H1 (cell line): ENCODE measurements at regions not wholly inside any gene's neighbourhood (a gene's known extent, or its start where the extent isn't known, plus 50 kb on each side); places are given as distances from the start of the nearest gene placed in this dataset.

Experiments
- CTCF ChIA-PET: fragments of 300-600 bp; sonication (Branson Sonifier 250); formaldehyde crosslinking; loops from one replicate; lab custom pipeline; 2021; ENCODE audit not compliant: partially characterized antibody; lab: Charles Lee
- POLR2A ChIA-PET: fragments of 300-600 bp; sonication (Branson Sonifier 250); formaldehyde crosslinking; loops from one replicate; lab custom pipeline; 2021; ENCODE audit warnings: inconsistent platforms; ENCODE audit not compliant: partially characterized antibody; lab: Charles Lee
- DNase-seq, 2 experiments: peaks; one replicate each; pipeline versions ENCODE4 v3.0.0 to v3.0.0-alpha.2; 2010 to 2022; ENCODE audit warnings: low spot score in 2 of 2, low read depth in 1 of 2, mixed read lengths in 1 of 2
- FAIRE-seq: peaks from 2 replicates; lab custom pipeline; 2011; peaks lifted over from hg19 to GRCh38; lab: Jason Lieb, UNC
- H2AFZ ChIP-seq: 2 replicates; pipeline ENCODE4 v1.8.1; 2012; ENCODE audit warnings: low read length, inconsistent platforms
- H2AK5ac ChIP-seq: 2 replicates; pipeline ENCODE4 v1.6.1; 2013; ENCODE audit warnings: low read depth, low read length
- H2BK120ac ChIP-seq: replicated peaks from 2 replicates; pipeline ENCODE3; 2013; ENCODE audit warnings: low read depth, low read length, inconsistent platforms
- H2BK12ac ChIP-seq: 2 replicates; pipeline ENCODE4 v1.6.1; 2013; ENCODE audit warnings: low read depth, low read length
- H2BK15ac ChIP-seq: 2 replicates; pipeline ENCODE4 v1.6.1; 2013; ENCODE audit warnings: low read length
- H2BK20ac ChIP-seq: 2 replicates; pipeline ENCODE4 v1.6.1; 2013; ENCODE audit warnings: low read length
- H2BK5ac ChIP-seq: 2 replicates; pipeline ENCODE4 v1.6.1; 2013; ENCODE audit warnings: low read depth, low read length
- H3K14ac ChIP-seq: 2 replicates; pipeline ENCODE4 v1.6.1; 2013; ENCODE audit warnings: inconsistent platforms; ENCODE audit not compliant: insufficient read length
- H3K18ac ChIP-seq: 2 replicates; pipeline ENCODE4 v1.6.1; 2013; ENCODE audit warnings: low read length; ENCODE audit errors: extremely low read depth
- H3K23ac ChIP-seq: 2 replicates; pipeline ENCODE4 v1.6.1; 2013; ENCODE audit warnings: inconsistent platforms; ENCODE audit not compliant: insufficient read length
- H3K23me2 ChIP-seq: 2 replicates; pipeline ENCODE4 v1.6.1; 2013; ENCODE audit warnings: low read depth, low read length
- H3K27ac ChIP-seq: 2 replicates; pipeline ENCODE4 v1.6.1; 2011; ENCODE audit warnings: low read depth, low read length, inconsistent platforms
- H3K27me3 ChIP-seq, 4 experiments: replicated peaks in 1 of 4; 1 replicate in 1 of 4; 2 replicates in 3 of 4; pipeline versions ENCODE4 v1.6.1 to v1.8.1; 2011 to 2013; ENCODE audit warnings: low read length in 3 of 4, mild to moderate bottlenecking in 3 of 4, inconsistent platforms in 2 of 4, mixed read lengths in 2 of 4, moderate library complexity in 1 of 4; ENCODE audit not compliant: control insufficient read depth in 3 of 4, insufficient read depth in 3 of 4; ENCODE audit errors: extremely low read depth in 1 of 4
- H3K36me3 ChIP-seq, 4 experiments: 2 replicates each; pipeline versions ENCODE4 v1.6.1 to v1.8.1; 2011 to 2013; ENCODE audit warnings: mild to moderate bottlenecking in 4 of 4, low read length in 3 of 4, moderate library complexity in 2 of 4, control low read depth in 1 of 4, inconsistent platforms in 1 of 4; ENCODE audit not compliant: insufficient read depth in 4 of 4, control insufficient read depth in 2 of 4
- H3K4ac ChIP-seq: replicated peaks from 2 replicates; pipeline ENCODE3; 2013; ENCODE audit warnings: low read length, low read depth, mixed read lengths, inconsistent platforms; ENCODE audit not compliant: insufficient read length
- H3K4me1 ChIP-seq, 4 experiments: replicated peaks in 1 of 4; 1 replicate in 1 of 4; 2 replicates in 3 of 4; pipeline versions ENCODE4 v1.6.1 to v1.8.1; 2011 to 2013; ENCODE audit warnings: low read length in 3 of 4, inconsistent platforms in 2 of 4, mixed read lengths in 1 of 4; ENCODE audit not compliant: insufficient read depth in 4 of 4, control insufficient read depth in 3 of 4
- H3K4me2 ChIP-seq, 2 experiments: 2 replicates each; pipeline versions ENCODE4 v1.6.1 to v1.8.1; 2011 to 2013; ENCODE audit warnings: low read depth in 2 of 2, low read length in 2 of 2, control low read depth in 1 of 2, inconsistent platforms in 1 of 2, mild to moderate bottlenecking in 1 of 2; ENCODE audit not compliant: insufficient read depth in 1 of 2
- H3K4me3 ChIP-seq, 4 experiments: fragments of 200-600, 300-600 bp in 1 of 4; sonication (generic), shearing (Covaris generic), sonication (Bioruptor Twin) in 1 of 4; 2 replicates each; pipeline versions ENCODE4 v1.5.1 to v1.8.1; 2011 to 2016; ENCODE audit warnings: low read length in 4 of 4, low read depth in 3 of 4, control low read depth in 2 of 4, inconsistent platforms in 2 of 4, mild to moderate bottlenecking in 2 of 4, mixed read lengths in 1 of 4, moderate library complexity in 1 of 4; ENCODE audit not compliant: insufficient read depth in 2 of 4; ENCODE audit errors: extremely low read depth in 1 of 4
- H3K56ac ChIP-seq: replicated peaks from 2 replicates; pipeline ENCODE3; 2013; ENCODE audit warnings: low read depth, mild to moderate bottlenecking, mixed read lengths, low read length, inconsistent platforms; ENCODE audit not compliant: insufficient read length
- H3K79me1 ChIP-seq: 2 replicates; pipeline ENCODE4 v1.6.1; 2013; ENCODE audit warnings: low read depth, low read length, control low read depth
- H3K79me2 ChIP-seq, 2 experiments: 2 replicates each; pipeline versions ENCODE4 v1.6.1 to v1.8.1; 2012 to 2013; ENCODE audit warnings: low read length in 2 of 2, mild to moderate bottlenecking in 2 of 2, inconsistent platforms in 1 of 2; ENCODE audit not compliant: insufficient read depth in 2 of 2, control insufficient read depth in 1 of 2
- H3K9ac ChIP-seq, 4 experiments: replicated peaks in 1 of 4; 1 replicate in 1 of 4; 2 replicates in 3 of 4; pipeline versions ENCODE4 v1.6.1 to v1.8.1; 2011 to 2013; ENCODE audit warnings: low read depth in 3 of 4, low read length in 3 of 4, control low read depth in 2 of 4, mild to moderate bottlenecking in 2 of 4, moderate library complexity in 2 of 4, inconsistent platforms in 1 of 4; ENCODE audit errors: extremely low read depth in 1 of 4
- H3K9me3 ChIP-seq, 2 experiments: 2 replicates each; pipeline versions ENCODE4 v1.6.1 to v1.8.1; 2012 to 2013; ENCODE audit warnings: mild to moderate bottlenecking in 2 of 2, moderate library complexity in 2 of 2, control low read depth in 1 of 2, inconsistent platforms in 1 of 2, low read depth in 1 of 2, low read length in 1 of 2, mixed read lengths in 1 of 2; ENCODE audit not compliant: insufficient read depth in 2 of 2
- H4K20me1 ChIP-seq, 2 experiments: replicated peaks in 1 of 2; 2 replicates each; pipeline versions ENCODE3 to v1.8.1; 2011 to 2013; ENCODE audit warnings: inconsistent platforms in 2 of 2, low read length in 2 of 2, mild to moderate bottlenecking in 1 of 2; ENCODE audit not compliant: insufficient read depth in 2 of 2, control insufficient read depth in 1 of 2
- H4K5ac ChIP-seq: 2 replicates; pipeline ENCODE4 v1.6.1; 2013; ENCODE audit warnings: low read length, low read depth, mixed read lengths, inconsistent platforms; ENCODE audit not compliant: insufficient read length
- H4K8ac ChIP-seq: 2 replicates; pipeline ENCODE4 v1.8.0; 2013; ENCODE audit warnings: mild to moderate bottlenecking, moderate library complexity, low read length, inconsistent platforms; ENCODE audit not compliant: insufficient read depth; ENCODE audit errors: extremely low read depth
- H4K91ac ChIP-seq: replicated peaks from 2 replicates; pipeline ENCODE3; 2013; ENCODE audit warnings: low read length, mixed read lengths, inconsistent platforms; ENCODE audit not compliant: insufficient read length
- KDM1A ChIP-seq: fragments of 200-600, 300-600 bp; sonication (generic); IDR thresholded peaks from 2 replicates; pipeline ENCODE4 v1.7.1; 2016; ENCODE audit warnings: mild to moderate bottlenecking, low read length, borderline replicate concordance
- TBP ChIP-seq: IDR thresholded peaks from 2 replicates; pipeline ENCODE4 v1.6.1; 2011; ENCODE audit warnings: low read depth, low read length, improper control_type of control experiment
- WGBS, 2 experiments: shearing (Covaris generic) in 1 of 2; methylation state at CpG; one replicate each; pipeline versions ENCODE4 v1.1.6 to v1.1.7; 2013 to 2015; ENCODE audit warnings: low lambda C conversion rate in 2 of 2, mixed read lengths in 2 of 2, inconsistent platforms in 1 of 2, low coverage in 1 of 2, missing lambda C conversion rate in 1 of 2; ENCODE audit not compliant: insufficient replicate concordance in 2 of 2, insufficient coverage in 1 of 2, insufficient read length in 1 of 2; ENCODE audit errors: extremely low coverage in 1 of 2, missing lambda C conversion rate in 1 of 2; 5-methylcytosine and 5-hydroxymethylcytosine counted together

DNA sequence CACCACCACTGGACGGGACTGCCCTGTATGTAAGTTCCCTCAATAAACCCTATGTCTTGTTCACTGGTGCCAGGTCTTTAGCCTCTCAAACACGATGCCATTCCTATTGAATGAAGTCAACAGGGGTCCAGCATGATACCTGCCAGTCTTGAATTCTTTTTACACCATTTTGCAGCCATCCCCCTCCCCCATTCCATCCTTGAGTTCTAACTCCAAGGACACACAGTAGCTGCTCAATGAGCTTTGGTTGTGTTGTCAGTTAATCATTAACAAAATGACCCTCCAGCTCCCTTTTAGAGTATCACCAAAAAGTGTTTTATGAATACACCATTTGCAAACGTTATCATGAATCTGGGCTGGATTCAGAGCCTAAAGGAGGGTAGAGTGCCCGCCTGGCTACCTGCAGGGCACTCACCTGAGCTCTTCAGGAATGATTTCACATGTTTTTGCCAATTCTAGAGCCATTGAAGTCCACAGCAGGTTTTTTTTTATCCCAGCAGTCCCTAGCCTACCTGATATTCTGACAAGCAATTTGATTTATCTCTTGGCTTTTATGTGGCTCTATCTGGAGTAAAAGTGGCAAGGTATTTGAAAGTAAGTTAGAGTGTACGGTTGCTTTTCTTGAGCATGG lies 271.8 kb downstream of the SMARCA2 start:
- 0 out of 2 replicates have a peak overlapping the region, but pooled peaks have one; percentile 7 for H2AK5ac ChIP-seq
- POLR2A ChIA-PET: interaction anchor here (0.6 to 1.4 kb wide), 4 partner anchors 44 to 280 kb away, joined by 3 to 4 read pairs (median 3); no protein-coding TSS in a partner anchor
- H3K4me2 ChIP-seq: no peak overlapping the region
- no peak overlapping the region for H2BK15ac ChIP-seq
- no peak overlapping the region for H3K56ac ChIP-seq
- H3K4me1 ChIP-seq: peaks cover 5 to 19% (median 12%) of the 10 kb centered on the region in 4 experiments; a peak in 5 of 7 replicates
- H3K4ac ChIP-seq: peak overlapping the region; percentile 58
- 75% methylated on average over 5 of the region's 5 CpGs; no CpG with 5 or more reads in 1 of the 2 experiments for WGBS, 2 experiments
- H2BK120ac ChIP-seq: peak overlapping the region; percentile 63
- H4K20me1 ChIP-seq: no peaks in the 10 kb centered on the region
- H3K79me2 ChIP-seq: no peaks in the 10 kb centered on the region
- no peaks in the 10 kb centered on the region for H3K27me3 ChIP-seq
- no peaks in the 10 kb centered on the region for H3K9me3 ChIP-seq
- no peak overlapping the region for H2AFZ ChIP-seq
- H2BK5ac ChIP-seq: peak overlapping the region; percentile 71; the same call in 1 of the 2 replicates
- no peak for TF ChIP-seq TBP
- TF ChIP-seq KDM1A: peak; percentile 57; the same call in 1 of the 2 replicates
- H3K36me3 ChIP-seq: no peaks in the 10 kb centered on the region; a peak in 1 of 8 replicates
- no peak overlapping the region for H3K4me3 ChIP-seq
- FAIRE-seq (no peak), DNase-seq (no peak)
- H3K79me1 ChIP-seq: no peaks in the 10 kb centered on the region
- no peak overlapping the region for H3K27ac ChIP-seq
- H4K8ac ChIP-seq: no peak overlapping the region
- H3K23ac ChIP-seq: no peak overlapping the region
- H3K9ac ChIP-seq: no peak overlapping the region
- no peak overlapping the region for H4K5ac ChIP-seq
- peak overlapping the region; percentile 27; the same call in 1 of the 2 replicates for H2BK20ac ChIP-seq
- peak overlapping the region; percentile 34 for H2BK12ac ChIP-seq
- H4K91ac ChIP-seq: peak overlapping the region; percentile 63
- CTCF ChIA-PET: interaction anchor here (0.7 to 2.1 kb wide), 3 partner anchors 9 to 130 kb away, joined by 3 to 7 read pairs (median 3); no protein-coding TSS in a partner anchor
- H3K18ac ChIP-seq: peak overlapping the region; percentile 52
- no peak overlapping the region for H3K14ac ChIP-seq
- no peaks in the 10 kb centered on the region for H3K23me2 ChIP-seq
